ENCODE measurements at regions not wholly inside any gene's neighbourhood (a gene's known extent, or its start where the extent isn't known, plus 50 kb on each side); places are given as distances from the start of the nearest gene placed in this dataset.

DNA sequence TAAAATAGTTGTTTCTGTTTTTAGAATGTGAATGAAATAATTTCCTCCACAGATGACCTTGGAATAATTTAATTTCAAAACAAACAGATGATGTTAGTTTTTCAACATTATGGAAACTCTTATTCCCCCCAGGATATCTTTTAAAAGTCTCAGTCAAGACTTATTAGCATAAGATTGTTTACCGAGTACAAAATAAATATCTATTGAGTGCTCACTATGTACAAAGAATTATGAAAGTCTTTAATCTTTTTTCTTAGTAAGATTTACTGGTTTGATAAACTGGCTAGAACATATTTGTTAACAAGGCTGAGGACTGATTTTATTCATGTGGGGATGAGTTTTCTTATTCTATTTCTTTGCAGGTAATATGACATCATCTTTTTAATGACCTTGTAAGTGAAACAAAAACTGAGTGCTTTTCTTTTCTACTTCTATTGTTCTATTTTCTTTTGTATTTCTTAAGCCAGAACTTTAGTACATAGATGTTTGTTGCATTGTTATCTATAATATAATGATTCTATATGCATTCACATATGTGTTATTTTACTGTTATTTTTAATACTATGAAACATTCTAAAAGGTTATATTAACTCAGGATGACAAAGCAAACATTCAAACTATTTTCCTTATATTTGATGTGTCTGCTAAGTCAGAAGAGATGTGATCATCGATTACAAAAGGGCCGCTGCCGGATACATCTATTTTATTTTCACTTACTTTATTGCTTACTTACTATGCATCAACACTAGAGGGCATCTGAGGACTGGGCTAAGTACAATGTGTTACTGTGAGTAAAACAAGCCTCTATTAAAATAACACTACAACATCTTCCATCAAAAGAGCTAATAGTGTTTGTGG is 111.0 kb upstream of the ARHGAP42 start:
- no peak overlapping the region for H3K4me3 ChIP-seq (ENCODE audit: low read depth, low read length)
- TF ChIP-seq, protein P1, sequence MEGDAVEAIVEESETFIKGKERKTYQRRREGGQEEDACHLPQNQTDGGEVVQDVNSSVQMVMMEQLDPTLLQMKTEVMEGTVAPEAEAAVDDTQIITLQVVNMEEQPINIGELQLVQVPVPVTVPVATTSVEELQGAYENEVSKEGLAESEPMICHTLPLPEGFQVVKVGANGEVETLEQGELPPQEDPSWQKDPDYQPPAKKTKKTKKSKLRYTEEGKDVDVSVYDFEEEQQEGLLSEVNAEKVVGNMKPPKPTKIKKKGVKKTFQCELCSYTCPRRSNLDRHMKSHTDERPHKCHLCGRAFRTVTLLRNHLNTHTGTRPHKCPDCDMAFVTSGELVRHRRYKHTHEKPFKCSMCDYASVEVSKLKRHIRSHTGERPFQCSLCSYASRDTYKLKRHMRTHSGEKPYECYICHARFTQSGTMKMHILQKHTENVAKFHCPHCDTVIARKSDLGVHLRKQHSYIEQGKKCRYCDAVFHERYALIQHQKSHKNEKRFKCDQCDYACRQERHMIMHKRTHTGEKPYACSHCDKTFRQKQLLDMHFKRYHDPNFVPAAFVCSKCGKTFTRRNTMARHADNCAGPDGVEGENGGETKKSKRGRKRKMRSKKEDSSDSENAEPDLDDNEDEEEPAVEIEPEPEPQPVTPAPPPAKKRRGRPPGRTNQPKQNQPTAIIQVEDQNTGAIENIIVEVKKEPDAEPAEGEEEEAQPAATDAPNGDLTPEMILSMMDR (IDR thresholded peaks at IDR 0.05; ENCODE audit: low read depth, low read length, missing control alignments) = peak; percentile 61
- in situ Hi-C loops (cut with HindIII; ENCODE audit: low sequenced_read_pairs) = loop anchor here (25.0 kb wide), 1 partner anchor 261 kb away; no protein-coding TSS in a partner anchor
- DNase-seq (ENCODE audit: low read depth) = peak; percentile 50

DNA sequence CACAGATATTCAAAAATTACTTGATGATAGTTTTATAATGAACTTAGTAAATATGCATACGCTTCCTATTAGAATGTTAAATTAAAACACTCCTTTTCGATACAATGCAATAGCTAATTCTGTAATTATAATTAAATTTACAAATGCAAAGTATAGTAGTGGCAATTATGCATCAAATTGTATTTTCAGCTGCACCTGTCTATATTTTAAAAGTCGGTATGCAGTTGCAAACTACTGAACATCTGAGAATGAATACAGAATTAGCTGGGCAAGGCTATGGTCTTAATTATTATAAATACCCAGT is 110.4 kb upstream of the ARHGAP42 start:
- in situ Hi-C loops (cut with HindIII; ENCODE audit: low sequenced_read_pairs) = loop anchor here (25.0 kb wide), 1 partner anchor 261 kb away; no protein-coding TSS in a partner anchor
- TF ChIP-seq, protein P1 (IDR thresholded peaks at IDR 0.05; ENCODE audit: low read depth, low read length, missing control alignments) = no peak
- no peak for DNase-seq (ENCODE audit: low read depth)
- no peak overlapping the region for H3K4me3 ChIP-seq (ENCODE audit: low read depth, low read length)

- in situ Hi-C loops (cut with HindIII; ENCODE audit: low sequenced_read_pairs) = loop anchor here (25.0 kb wide), 1 partner anchor 258 kb away; no protein-coding TSS in a partner anchor
- H3K4me3 ChIP-seq (ENCODE audit: low read depth, low read length) = no peak overlapping the region
- TF ChIP-seq, protein P1 (IDR thresholded peaks at IDR 0.05; ENCODE audit: low read depth, low read length, missing control alignments) = no peak
- no peak for DNase-seq (ENCODE audit: low read depth)
Measured at GRCh38 chr11:100578831-100579311, 108.2 kb upstream of the ARHGAP42 start.

- DNase-seq (ENCODE audit: low read depth) = no peak
- TF ChIP-seq, protein P1 (IDR thresholded peaks at IDR 0.05; ENCODE audit: low read depth, low read length, missing control alignments) = no peak
- in situ Hi-C loops (cut with HindIII; ENCODE audit: low sequenced_read_pairs) = loop anchor here (25.0 kb wide), 1 partner anchor 256 kb away; no protein-coding TSS in a partner anchor
- no peak overlapping the region for H3K4me3 ChIP-seq (ENCODE audit: low read depth, low read length)
Measured at GRCh38 chr11:100581318-100581717, 105.8 kb upstream of the ARHGAP42 start.

DNA sequence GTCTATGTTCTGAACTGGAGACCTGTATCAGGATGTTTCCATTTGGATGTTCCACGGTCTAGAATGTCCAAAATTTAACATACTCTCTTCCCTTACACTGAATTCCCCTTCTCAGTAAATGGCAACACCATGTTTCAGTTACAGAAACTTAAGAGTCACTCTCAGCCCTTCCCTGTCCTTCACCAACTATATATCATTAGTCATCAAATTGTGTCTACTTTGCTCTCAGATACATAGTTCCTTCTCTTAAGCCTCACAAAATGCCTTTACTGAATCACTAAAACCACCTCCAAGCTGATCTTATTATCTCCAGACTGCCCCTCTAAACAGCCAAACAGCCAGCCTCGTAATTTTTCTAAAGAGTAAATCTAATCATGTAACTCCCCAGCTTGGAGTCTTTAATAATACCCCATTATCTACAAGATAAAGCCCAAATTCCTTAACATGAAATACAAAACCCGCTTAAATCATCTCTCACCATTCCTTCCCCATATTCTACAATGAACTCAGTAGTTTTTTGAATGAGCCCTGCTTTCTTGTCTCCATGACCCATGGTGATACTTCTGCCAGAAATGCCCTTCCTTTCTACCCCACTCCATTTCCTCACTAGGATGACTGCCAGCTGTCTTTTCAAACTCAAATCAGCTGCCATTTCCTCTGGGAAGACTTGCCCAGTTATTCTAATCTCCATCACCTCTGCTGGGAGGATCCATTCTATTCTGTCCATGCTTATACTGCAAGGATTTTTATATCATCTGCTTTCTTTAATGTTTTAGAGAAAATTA is 102.7 kb upstream of the ARHGAP42 start:
- no peak for DNase-seq (ENCODE audit: low read depth)
- TF ChIP-seq, protein P1 (IDR thresholded peaks at IDR 0.05; ENCODE audit: low read depth, low read length, missing control alignments) = no peak
- in situ Hi-C loops (cut with HindIII; ENCODE audit: low sequenced_read_pairs) = loop anchor here (25.0 kb wide), 1 partner anchor 253 kb away; no protein-coding TSS in a partner anchor
- H3K4me3 ChIP-seq (ENCODE audit: low read depth, low read length) = no peak overlapping the region

DNA sequence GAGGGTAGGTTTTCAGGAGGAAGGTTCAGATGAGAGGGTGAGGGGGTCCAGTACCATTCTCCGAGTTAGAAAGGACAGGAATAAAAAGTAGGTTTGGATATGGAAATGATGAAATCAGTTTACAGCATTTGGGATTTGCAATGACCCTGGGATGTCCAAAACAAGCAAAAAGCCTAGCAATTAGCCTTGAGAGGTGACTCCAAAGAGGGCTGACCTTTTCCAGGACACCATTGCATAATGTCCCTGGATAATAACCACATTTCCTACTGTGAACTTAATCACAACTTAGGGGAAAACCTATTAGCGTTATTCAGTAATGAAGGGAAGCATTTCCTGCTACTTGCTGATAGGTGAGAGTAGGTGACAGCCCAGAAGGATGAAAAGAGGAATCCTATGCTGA is 101.4 kb upstream of the ARHGAP42 start:
- TF ChIP-seq, protein P1 (IDR thresholded peaks at IDR 0.05; ENCODE audit: low read depth, low read length, missing control alignments) = no peak
- in situ Hi-C loops (cut with HindIII; ENCODE audit: low sequenced_read_pairs) = loop anchor here (25.0 kb wide), 1 partner anchor 252 kb away; no protein-coding TSS in a partner anchor
- H3K4me3 ChIP-seq (ENCODE audit: low read depth, low read length) = no peak overlapping the region
- no peak for DNase-seq (ENCODE audit: low read depth)

All from astrocyte of the cerebellum (primary cell).